Activated CD4-positive, alpha-beta memory T cell treated with anti-CD3 and anti-CD28 coated beads, Interleukin-2, amount 10 ng/mL, durations not matched to agents 7 days and 5 days (primary cell): ENCODE measurements at regions not wholly inside any gene's neighbourhood (a gene's known extent, or its start where the extent isn't known, plus 50 kb on each side); places are given as distances from the start of the nearest gene placed in this dataset.
"Not testable (repeated sequence)": the region's sequence is repeated elsewhere in the genome, so short reads cannot be mapped to it uniquely, and the experiment has no call there.

Experiments
- CTCF ChIA-PET: fragments of 350-600 bp; sonication (Branson Sonifier 250); formaldehyde crosslinking; loops from one replicate; lab custom pipeline; 2021; ENCODE audit warnings: antibody characterized with exemption, inconsistent platforms; lab: Charles Lee
- POLR2A ChIA-PET: fragments of 350-600 bp; sonication (Branson Sonifier 250); formaldehyde crosslinking; loops from one replicate; lab custom pipeline; 2021; ENCODE audit warnings: antibody characterized with exemption; lab: Charles Lee
- DNase-seq: peaks from one replicate; pipeline ENCODE4 v3.0.0-alpha.2; 2020
- H3K27ac Mint-ChIP-seq: one replicate; pipeline ENCODE4 v1.8.0; 2021; ENCODE audit warnings: mild to moderate bottlenecking, mixed read lengths
- H3K27me3 Mint-ChIP-seq: one replicate; pipeline ENCODE4 v1.8.0; 2021; ENCODE audit warnings: mixed read lengths
- H3K36me3 Mint-ChIP-seq: one replicate; pipeline ENCODE4 v1.8.0; 2021; ENCODE audit warnings: low read depth, mixed read lengths
- H3K4me1 Mint-ChIP-seq: one replicate; pipeline ENCODE4 v1.8.0; 2021; ENCODE audit warnings: mixed read lengths
- H3K4me3 Mint-ChIP-seq: one replicate; pipeline ENCODE4 v1.8.0; 2021; ENCODE audit warnings: mild to moderate bottlenecking, mixed read lengths
- H3K9me3 Mint-ChIP-seq: one replicate; pipeline ENCODE4 v1.8.0; 2021; ENCODE audit warnings: mixed read lengths

DNA sequence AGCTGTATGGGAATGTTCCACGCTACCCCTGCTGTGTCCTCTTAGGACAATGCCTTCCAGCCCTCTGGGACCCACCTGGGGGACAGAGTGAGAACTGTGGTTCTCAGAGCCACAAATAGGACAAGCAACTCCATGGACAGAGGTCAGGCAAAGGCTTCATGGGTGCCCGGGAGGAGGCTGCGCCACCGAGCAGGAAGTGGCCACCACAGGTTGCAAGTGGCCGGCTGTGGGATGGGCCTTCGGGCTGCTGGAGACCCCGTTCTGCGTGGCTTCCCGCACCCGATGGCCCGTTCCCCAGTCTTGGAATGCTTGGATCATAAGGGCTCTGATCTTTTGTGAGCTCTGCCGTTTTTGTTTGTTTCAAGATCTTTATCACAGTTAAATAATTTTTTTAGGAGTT lies 118.8 kb downstream of the BOD1 start:
- Mint-ChIP-seq H3K4me1 (no peaks in the 10 kb centered on the region), H3K9me3 (no peaks in the 10 kb centered on the region), H3K27me3 (peaks cover 1% of the 10 kb centered on the region), H3K4me3 (no peak overlapping the region), H3K27ac (no peak overlapping the region), H3K36me3 (no peaks in the 10 kb centered on the region)
- POLR2A ChIA-PET = no interaction called here
- DNase-seq = no peak
- CTCF ChIA-PET = no interaction called here

DNA sequence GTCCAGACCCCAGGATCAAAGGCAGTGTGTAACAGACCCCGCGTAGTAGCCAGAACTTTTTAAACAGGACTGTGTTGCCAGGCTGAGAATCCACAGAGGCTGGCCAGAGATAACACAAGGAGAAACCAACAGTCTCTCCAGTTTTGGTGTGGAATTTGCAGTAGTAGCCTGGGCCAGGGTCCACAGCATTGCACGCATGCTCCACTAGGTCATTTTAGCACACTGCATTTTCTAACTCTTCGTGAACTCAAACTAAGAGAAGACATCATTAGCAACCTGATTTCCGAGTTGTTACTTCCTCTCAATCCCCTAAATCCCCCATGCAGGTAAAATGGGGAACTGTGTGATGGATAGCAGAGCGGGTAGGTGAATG lies 119.6 kb downstream of the BOD1 start:
- no peaks in the 10 kb centered on the region for H3K4me1 Mint-ChIP-seq

DNA sequence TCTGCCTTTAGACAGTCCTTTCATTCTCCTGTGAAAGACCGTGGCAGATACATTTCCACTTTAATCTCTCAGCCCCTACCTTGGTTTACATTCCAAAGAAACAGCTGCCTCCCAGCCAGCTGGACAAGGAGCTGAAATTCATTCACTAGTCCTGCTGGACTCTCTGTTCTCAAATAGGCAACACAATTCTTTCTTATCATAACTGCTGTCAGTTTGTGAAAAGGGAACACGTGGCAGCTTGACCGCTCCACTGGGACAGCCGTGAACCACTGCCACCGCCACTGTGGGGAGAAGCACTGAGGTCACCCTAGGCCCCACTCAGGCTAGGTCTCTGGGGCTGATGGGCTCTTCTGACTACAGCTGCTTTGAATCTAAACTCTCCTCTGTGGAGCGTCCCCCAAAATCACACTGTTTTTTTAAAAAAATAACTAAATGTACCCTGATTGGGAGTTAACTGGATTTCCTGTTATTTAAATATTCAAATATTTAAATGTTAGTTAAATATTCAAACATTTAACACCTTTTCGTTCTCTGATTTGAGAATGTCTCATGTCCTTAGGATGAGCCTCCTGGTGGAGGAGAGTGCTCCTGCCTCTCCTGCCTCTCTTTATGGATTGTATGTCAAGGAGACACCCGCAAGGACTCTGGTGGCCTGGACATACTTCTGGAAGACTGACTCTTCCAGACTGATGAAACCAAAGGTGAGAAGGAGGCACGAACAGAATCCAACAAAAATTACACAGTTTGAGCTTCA lies 120.1 kb downstream of the BOD1 start:
- H3K4me1 Mint-ChIP-seq = no peaks in the 10 kb centered on the region

More for the DNA sequence above, 119.6 kb downstream of the BOD1 start:
- ChIA-PET CTCF (no interaction called here), POLR2A (no interaction called here)
- H3K9me3 Mint-ChIP-seq = no peaks in the 10 kb centered on the region
- DNase-seq = no peak
- no peaks in the 10 kb centered on the region for H3K36me3 Mint-ChIP-seq
- H3K4me3 Mint-ChIP-seq = no peak overlapping the region
- H3K27ac Mint-ChIP-seq = no peak overlapping the region
- peaks cover 1% of the 10 kb centered on the region for H3K27me3 Mint-ChIP-seq

GRCh38 chr5:173495225-173495904 lies 121.1 kb downstream of the BOD1 start:
- no peak overlapping the region for H3K4me3 Mint-ChIP-seq
- H3K27me3 Mint-ChIP-seq = peaks cover 1% of the 10 kb centered on the region
- no peaks in the 10 kb centered on the region for H3K4me1 Mint-ChIP-seq
- CTCF ChIA-PET = no interaction called here
- H3K27ac Mint-ChIP-seq = no peak overlapping the region
- no peaks in the 10 kb centered on the region for H3K9me3 Mint-ChIP-seq
- no peak for DNase-seq
- POLR2A ChIA-PET = no interaction called here
- no peaks in the 10 kb centered on the region for H3K36me3 Mint-ChIP-seq

More for the DNA sequence above, 120.1 kb downstream of the BOD1 start:
- POLR2A ChIA-PET = no interaction called here
- Mint-ChIP-seq H3K27ac (no peak overlapping the region), H3K27me3 (peaks cover 1% of the 10 kb centered on the region), H3K9me3 (no peaks in the 10 kb centered on the region), H3K36me3 (no peaks in the 10 kb centered on the region), H3K4me3 (no peak overlapping the region)
- CTCF ChIA-PET = no interaction called here
- DNase-seq = no peak

- ChIA-PET POLR2A (no interaction called here), CTCF (no interaction called here)
- H3K27me3 Mint-ChIP-seq = peaks cover 1% of the 10 kb centered on the region
- DNase-seq = no peak
- no peak overlapping the region for H3K4me3 Mint-ChIP-seq
- no peak overlapping the region for H3K27ac Mint-ChIP-seq
- no peaks in the 10 kb centered on the region for H3K9me3 Mint-ChIP-seq
- no peaks in the 10 kb centered on the region for H3K4me1 Mint-ChIP-seq
- no peaks in the 10 kb centered on the region for H3K36me3 Mint-ChIP-seq
Observed at GRCh38 chr5:173494446-173494845, 122.0 kb downstream of the BOD1 start.

DNA sequence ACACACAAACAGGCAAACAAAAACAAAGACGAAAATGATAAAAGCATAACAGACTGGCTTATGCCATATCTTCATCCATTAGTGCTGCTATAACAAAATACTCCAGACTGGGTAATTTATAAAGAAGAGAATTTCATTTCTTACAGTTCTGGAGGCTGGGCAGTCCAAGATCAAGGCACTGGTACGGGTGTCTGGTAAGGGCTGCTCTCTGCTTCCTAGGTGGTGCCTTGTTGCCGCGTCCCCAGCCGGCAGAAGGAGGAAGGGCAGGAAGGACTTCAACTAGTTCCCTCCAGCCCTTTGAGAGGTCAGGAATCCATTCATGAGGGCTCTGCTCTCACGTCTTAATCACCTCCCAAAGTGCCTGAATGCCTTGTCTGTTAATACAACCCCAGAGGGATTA lies 122.6 kb downstream of the BOD1 start:
- Mint-ChIP-seq H3K36me3 (no peaks in the 10 kb centered on the region), H3K4me1 (no peaks in the 10 kb centered on the region), H3K4me3 (no peak overlapping the region), H3K27me3 (peaks cover 3% of the 10 kb centered on the region), H3K9me3 (no peaks in the 10 kb centered on the region), H3K27ac (no peak overlapping the region)
- ChIA-PET CTCF (no interaction called here), POLR2A (no interaction called here)
- no peak for DNase-seq

DNA sequence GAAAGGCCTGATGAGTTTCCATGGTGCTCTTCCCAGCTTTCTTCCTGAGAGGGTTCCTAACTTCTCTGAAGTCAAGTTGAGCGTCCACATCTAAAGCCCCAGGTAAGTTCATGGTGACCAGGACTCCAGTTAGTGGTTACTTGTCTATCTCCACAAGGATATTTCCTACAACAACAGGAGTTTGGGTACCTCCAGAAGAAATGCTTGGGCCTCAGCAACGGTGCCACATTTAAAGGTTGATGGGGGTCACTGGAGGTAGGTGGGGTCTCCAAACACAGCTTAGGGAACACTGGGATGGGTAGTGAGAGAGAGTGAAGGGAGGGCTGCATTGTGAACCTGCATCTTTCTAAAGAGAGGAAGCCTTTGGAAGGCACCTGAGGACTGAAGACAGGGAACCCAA lies 123.4 kb downstream of the BOD1 start:
- Mint-ChIP-seq H3K36me3 (no peaks in the 10 kb centered on the region), H3K4me1 (no peaks in the 10 kb centered on the region), H3K27me3 (peaks cover 3% of the 10 kb centered on the region), H3K4me3 (no peak overlapping the region), H3K9me3 (no peaks in the 10 kb centered on the region), H3K27ac (no peak overlapping the region)
- no peak for DNase-seq
- ChIA-PET POLR2A (no interaction called here), CTCF (no interaction called here)

DNA sequence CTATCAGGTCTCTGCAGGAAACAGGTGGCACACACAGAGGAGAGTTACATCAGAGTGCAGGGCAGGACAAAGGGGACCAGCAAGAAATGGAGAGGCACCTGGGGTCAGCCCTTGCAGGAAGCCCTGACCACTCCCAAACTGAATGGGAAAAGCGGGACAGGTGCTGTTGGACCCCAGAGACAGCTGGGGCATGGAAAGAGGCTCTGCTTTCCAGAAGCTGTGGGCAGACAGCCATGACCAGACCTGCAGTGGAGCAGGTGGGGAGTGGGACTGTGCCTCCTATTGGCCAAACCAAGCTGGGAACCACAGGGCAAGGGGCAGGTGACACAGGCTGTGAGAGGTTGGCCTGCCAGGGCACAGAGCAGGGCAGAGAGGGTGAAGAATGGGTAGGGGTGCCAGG lies 125.8 kb downstream of the BOD1 start:
- no peak for DNase-seq
- Mint-ChIP-seq H3K4me3 (no peak overlapping the region), H3K27me3 (peaks cover 3% of the 10 kb centered on the region), H3K9me3 (no peaks in the 10 kb centered on the region), H3K36me3 (no peaks in the 10 kb centered on the region), H3K4me1 (no peaks in the 10 kb centered on the region), H3K27ac (no peak overlapping the region)
- POLR2A ChIA-PET = no interaction called here
- CTCF ChIA-PET = no interaction called here

DNA sequence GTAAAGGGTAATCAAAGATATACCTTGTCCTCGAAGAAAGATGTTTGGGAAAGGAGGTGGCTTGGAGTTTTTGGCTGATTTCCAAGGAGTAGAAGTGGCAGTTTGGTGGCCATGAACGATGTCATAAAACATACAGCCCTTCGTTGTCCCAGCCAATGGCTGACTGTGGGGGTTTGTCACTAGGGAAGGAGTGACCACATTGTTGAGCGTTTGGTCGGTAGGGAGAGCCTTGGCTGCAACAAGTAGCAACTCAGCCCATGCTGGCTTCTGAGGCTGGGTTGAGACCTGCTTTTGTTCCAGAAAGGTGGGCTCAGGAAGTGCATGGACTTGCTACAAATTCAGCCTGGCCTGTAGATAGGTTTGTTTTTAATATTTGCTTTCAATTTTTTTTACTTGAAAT lies 128.3 kb downstream of the BOD1 start:
- H3K4me1 Mint-ChIP-seq = no peaks in the 10 kb centered on the region
- H3K27me3 Mint-ChIP-seq = peaks cover 2% of the 10 kb centered on the region
- H3K36me3 Mint-ChIP-seq = no peaks in the 10 kb centered on the region
- H3K9me3 Mint-ChIP-seq = no peaks in the 10 kb centered on the region
- no peak overlapping the region for H3K4me3 Mint-ChIP-seq
- DNase-seq = no peak
- ChIA-PET CTCF (no interaction called here), POLR2A (no interaction called here)
- no peak overlapping the region for H3K27ac Mint-ChIP-seq

DNA sequence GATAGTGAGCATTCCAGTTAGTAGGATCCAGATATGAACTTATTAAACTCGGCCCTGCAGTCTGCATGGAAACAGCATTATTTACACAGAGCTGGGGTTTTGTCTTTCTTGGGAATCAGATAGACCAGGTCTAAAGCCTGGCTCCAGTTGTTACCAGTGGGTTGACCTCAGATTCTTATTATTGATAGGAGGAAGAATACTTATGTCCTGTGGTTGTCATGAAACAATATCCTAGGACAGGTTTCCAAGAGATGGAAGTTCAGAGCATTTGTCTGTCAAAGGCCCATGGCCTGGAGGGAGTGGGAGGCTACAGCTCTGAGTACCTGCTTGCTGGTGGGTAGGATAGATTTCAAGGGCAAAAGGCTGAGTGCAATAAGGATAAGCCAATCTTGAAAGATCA lies 129.2 kb downstream of the BOD1 start:
- Mint-ChIP-seq H3K27me3 (peaks cover 2% of the 10 kb centered on the region), H3K36me3 (no peaks in the 10 kb centered on the region), H3K4me1 (no peaks in the 10 kb centered on the region), H3K4me3 (no peak overlapping the region), H3K9me3 (no peaks in the 10 kb centered on the region), H3K27ac (no peak overlapping the region)
- CTCF ChIA-PET = no interaction called here
- no peak for DNase-seq
- POLR2A ChIA-PET = no interaction called here

- ChIA-PET CTCF (no interaction called here), POLR2A (no interaction called here)
- H3K27ac Mint-ChIP-seq = no peak overlapping the region
- peaks cover 2% of the 10 kb centered on the region for H3K27me3 Mint-ChIP-seq
- DNase-seq = no peak
- no peaks in the 10 kb centered on the region for H3K9me3 Mint-ChIP-seq
- no peak overlapping the region for H3K4me3 Mint-ChIP-seq
- H3K36me3 Mint-ChIP-seq = no peaks in the 10 kb centered on the region
- no peaks in the 10 kb centered on the region for H3K4me1 Mint-ChIP-seq
Observed at GRCh38 chr5:173486355-173487225, 129.9 kb downstream of the BOD1 start.

DNA sequence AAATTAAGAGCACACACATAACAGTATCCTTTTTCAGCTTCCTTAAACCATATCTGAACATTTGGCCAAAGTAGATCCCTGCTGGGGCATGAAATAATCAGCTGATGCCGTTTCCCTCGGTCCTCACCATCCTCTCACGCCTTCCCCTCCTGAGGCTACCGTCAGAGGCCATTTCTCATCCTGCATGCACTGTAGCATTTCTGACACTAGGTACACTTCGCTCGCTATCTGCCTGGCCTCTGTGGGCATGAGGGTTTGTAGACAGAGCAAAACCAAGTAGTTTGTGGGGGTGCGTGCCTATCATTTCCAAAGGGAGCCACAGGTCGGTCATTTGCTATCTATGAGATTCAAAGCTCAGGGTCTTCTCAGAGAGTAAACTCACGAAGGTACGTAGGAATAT lies 131.9 kb downstream of the BOD1 start:
- no peaks in the 10 kb centered on the region for H3K4me1 Mint-ChIP-seq
- DNase-seq = no peak
- ChIA-PET POLR2A (no interaction called here), CTCF (no interaction called here)
- no peak overlapping the region for H3K4me3 Mint-ChIP-seq
- peaks cover 2% of the 10 kb centered on the region for H3K27me3 Mint-ChIP-seq
- H3K9me3 Mint-ChIP-seq = no peaks in the 10 kb centered on the region
- no peaks in the 10 kb centered on the region for H3K36me3 Mint-ChIP-seq
- H3K27ac Mint-ChIP-seq = no peak overlapping the region

DNA sequence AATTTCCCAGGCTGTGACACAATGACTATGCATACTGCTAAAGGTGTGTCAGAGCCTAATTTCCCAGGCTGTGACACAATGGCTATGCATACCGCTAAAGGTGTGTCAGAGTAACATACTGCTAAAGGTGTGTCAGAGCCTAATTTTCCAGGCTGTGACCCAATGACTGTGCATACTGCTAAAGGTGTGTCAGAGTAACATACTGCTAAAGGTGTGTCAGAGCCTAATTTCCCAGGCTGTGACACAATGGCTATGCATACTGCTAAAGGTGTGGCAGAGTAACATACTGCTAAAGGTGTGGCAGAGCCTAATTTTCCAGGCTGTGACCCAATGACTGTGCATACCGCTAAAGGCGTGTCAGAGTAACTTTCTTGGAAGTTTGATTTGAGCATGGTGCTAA lies 132.9 kb downstream of the BOD1 start:
- H3K9me3 Mint-ChIP-seq, H3K4me3 Mint-ChIP-seq, POLR2A ChIA-PET, H3K36me3 Mint-ChIP-seq, H3K27ac Mint-ChIP-seq, CTCF ChIA-PET, H3K4me1 Mint-ChIP-seq, DNase-seq, H3K27me3 Mint-ChIP-seq: not testable (repeated sequence)
